ENCODE measurements at regions not wholly inside any gene's neighbourhood (a gene's known extent, or its start where the extent isn't known, plus 50 kb on each side); places are given as distances from the start of the nearest gene placed in this dataset.
"Not testable (repeated sequence)": the region's sequence is repeated elsewhere in the genome, so short reads cannot be mapped to it uniquely, and the experiment has no call there.

DNA sequence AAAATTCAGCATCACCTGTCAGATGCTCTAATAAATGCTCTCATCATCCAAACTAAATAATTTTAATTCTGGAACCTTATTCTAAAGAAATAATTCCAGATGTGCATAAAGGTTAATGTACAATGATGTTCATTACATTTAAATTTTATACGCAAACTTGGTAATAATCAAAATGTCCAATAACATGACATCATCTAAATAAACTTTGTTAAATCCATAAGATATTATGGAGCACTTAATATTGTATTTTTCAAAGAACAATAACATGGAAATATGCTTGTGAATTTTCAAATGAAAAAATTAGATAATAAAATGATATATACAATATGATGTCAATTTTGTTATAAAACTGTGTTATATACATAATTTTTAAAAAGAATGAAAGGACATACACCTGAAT is 92.1 kb upstream of the ZCCHC13 start:
- Histone ChIP-seq H3K4me1 (ENCODE audit: control insufficient read depth in 1 of 2, insufficient read depth in 1 of 2, low read depth in 1 of 2, low read length in 1 of 2) (no peaks in the 10 kb centered on the region), H3K27me3 (no peaks in the 10 kb centered on the region), H3K9me3 (no peaks in the 10 kb centered on the region), H3K27ac (no peak overlapping the region), H3K36me3 (peaks cover 16% of the 10 kb centered on the region), H3K4me3 (ENCODE audit: low read depth in 1 of 2, low read length in 1 of 2) (no peak overlapping the region)
- TF ChIP-seq CTCF (IDR thresholded peaks at IDR 0.05): no peak

GRCh38 chrX:74207539-74207938 is 96.4 kb upstream of the ZCCHC13 start:
- Histone ChIP-seq H3K4me3 (ENCODE audit: low read depth in 1 of 2, low read length in 1 of 2) (no peak overlapping the region), H3K36me3 (peaks cover 6% of the 10 kb centered on the region)
- TF ChIP-seq CTCF (IDR thresholded peaks at IDR 0.05): no peak

DNA sequence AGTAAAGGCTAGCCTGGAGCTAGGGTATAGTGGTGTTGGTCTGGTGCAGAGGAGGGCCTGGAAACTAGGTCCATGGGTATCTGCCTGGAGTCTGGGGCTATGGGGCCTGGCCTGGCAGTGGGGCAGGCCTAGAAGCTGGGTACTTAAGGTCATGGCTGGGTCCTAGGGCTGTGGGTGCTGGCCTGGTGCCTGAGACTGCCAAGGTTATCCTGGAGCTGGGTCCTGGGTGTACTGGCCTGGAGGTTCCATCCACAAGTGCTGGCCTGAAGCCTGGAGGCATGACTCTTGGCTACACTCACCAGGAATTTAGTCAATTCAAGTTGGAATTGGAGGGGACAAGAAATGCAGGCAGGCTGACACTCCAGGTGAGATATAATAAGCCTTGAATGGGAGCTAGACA is 108.4 kb upstream of the ZCCHC13 start:
- Histone ChIP-seq H3K36me3 (no peaks in the 10 kb centered on the region), H3K4me3 (ENCODE audit: low read depth in 1 of 2, low read length in 1 of 2) (no peak overlapping the region), H3K27ac (no peak overlapping the region), H3K27me3 (no peaks in the 10 kb centered on the region), H3K9me3 (no peaks in the 10 kb centered on the region), H3K4me1 (ENCODE audit: control insufficient read depth in 1 of 2, insufficient read depth in 1 of 2, low read depth in 1 of 2, low read length in 1 of 2) (no peaks in the 10 kb centered on the region)
- TF ChIP-seq CTCF (IDR thresholded peaks at IDR 0.05): no peak

More at GRCh38 chrX:74207539-74207938, 96.4 kb upstream of the ZCCHC13 start:
- Histone ChIP-seq H3K9me3 (no peaks in the 10 kb centered on the region), H3K27ac (no peak overlapping the region), H3K27me3 (no peaks in the 10 kb centered on the region), H3K4me1 (ENCODE audit: control insufficient read depth in 1 of 2, insufficient read depth in 1 of 2, low read depth in 1 of 2, low read length in 1 of 2) (peaks cover 4 to 7% of the 10 kb centered on the region in 2 experiments)

DNA sequence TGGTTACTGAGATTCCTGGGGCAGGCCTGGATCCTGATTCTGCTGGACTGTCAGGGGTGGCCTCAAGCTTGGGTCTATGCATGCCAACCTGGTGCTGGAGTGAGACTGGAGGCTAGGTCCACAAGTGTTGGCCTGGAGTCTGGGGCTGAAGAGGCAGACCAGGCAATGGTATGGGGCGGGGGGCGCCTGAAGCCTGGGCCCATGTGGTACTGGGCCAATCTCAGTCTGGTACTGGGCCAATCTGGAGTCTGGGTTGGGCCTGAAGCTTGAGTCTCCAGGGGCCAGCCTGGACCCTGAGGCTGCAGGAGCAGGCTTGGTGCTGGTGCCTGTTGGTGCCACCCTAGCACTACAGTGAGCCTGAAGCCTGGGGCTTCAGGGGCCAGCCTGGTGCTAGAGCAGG is 108.9 kb upstream of the ZCCHC13 start:
- no peaks in the 10 kb centered on the region for H3K9me3 ChIP-seq
- H3K36me3 ChIP-seq: no peaks in the 10 kb centered on the region
- no peak overlapping the region for H3K4me3 ChIP-seq (ENCODE audit: low read depth in 1 of 2, low read length in 1 of 2)
- no peaks in the 10 kb centered on the region for H3K4me1 ChIP-seq (ENCODE audit: control insufficient read depth in 1 of 2, insufficient read depth in 1 of 2, low read depth in 1 of 2, low read length in 1 of 2)
- no peak overlapping the region for H3K27ac ChIP-seq
- H3K27me3 ChIP-seq: no peaks in the 10 kb centered on the region
- no peak for TF ChIP-seq CTCF (IDR thresholded peaks at IDR 0.05)

- Histone ChIP-seq H3K4me1 (ENCODE audit: control insufficient read depth in 1 of 2, insufficient read depth in 1 of 2, low read depth in 1 of 2, low read length in 1 of 2) (no peaks in the 10 kb centered on the region), H3K4me3 (ENCODE audit: low read depth in 1 of 2, low read length in 1 of 2) (no peak overlapping the region), H3K27ac (no peak overlapping the region), H3K9me3 (no peaks in the 10 kb centered on the region), H3K27me3 (no peaks in the 10 kb centered on the region), H3K36me3 (no peaks in the 10 kb centered on the region)
- no peak for TF ChIP-seq CTCF (IDR thresholded peaks at IDR 0.05)
Observed at GRCh38 chrX:74187211-74187610, 116.8 kb upstream of the ZCCHC13 start.

GRCh38 chrX:74183047-74183446 is 120.9 kb upstream of the ZCCHC13 start:
- not testable (repeated sequence) for H3K4me1 ChIP-seq (ENCODE audit: control insufficient read depth in 1 of 2, insufficient read depth in 1 of 2, low read depth in 1 of 2, low read length in 1 of 2); H3K9me3 ChIP-seq; H3K27me3 ChIP-seq; H3K4me3 ChIP-seq (ENCODE audit: low read depth in 1 of 2, low read length in 1 of 2); H3K27ac ChIP-seq; H3K36me3 ChIP-seq

DNA sequence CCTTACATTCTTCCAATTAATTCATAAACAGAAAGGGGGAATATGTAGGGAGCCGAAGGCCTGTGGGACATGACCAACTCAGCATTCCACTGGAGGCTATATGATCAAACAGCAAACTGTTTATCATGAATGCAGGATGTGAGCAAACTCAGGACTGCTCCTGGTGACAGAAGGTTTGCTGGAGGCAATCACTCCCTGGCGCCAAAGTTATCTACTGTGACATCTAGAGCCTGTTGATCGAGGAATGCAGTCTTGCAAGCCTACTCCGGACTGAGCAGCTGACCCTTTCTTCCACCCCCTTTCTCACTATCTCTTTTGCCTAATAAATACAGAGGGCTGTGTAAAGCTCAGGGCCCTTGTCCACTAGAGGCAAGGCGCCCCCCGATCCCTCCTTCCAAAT is 122.0 kb upstream of the ZCCHC13 start:
- not testable (repeated sequence) for H3K9me3 ChIP-seq, H3K36me3 ChIP-seq

More for the DNA sequence above, 122.0 kb upstream of the ZCCHC13 start:
- not testable (repeated sequence) for H3K27ac ChIP-seq; H3K27me3 ChIP-seq; H3K4me3 ChIP-seq (ENCODE audit: low read depth in 1 of 2, low read length in 1 of 2); H3K4me1 ChIP-seq (ENCODE audit: control insufficient read depth in 1 of 2, insufficient read depth in 1 of 2, low read depth in 1 of 2, low read length in 1 of 2)
